Suppressor macrophage (primary cell): ENCODE measurements at regions not wholly inside any gene's neighbourhood (a gene's known extent, or its start where the extent isn't known, plus 50 kb on each side); places are given as distances from the start of the nearest gene placed in this dataset.
A peak's percentile ranks its signal among the peaks of the same experiment; 100 is the strongest.

ENCODE experiments used
- DNase-seq, 4 experiments: peaks; one replicate each; pipeline ENCODE4 v3.0.0-alpha.2; 2020 to 2022

DNA sequence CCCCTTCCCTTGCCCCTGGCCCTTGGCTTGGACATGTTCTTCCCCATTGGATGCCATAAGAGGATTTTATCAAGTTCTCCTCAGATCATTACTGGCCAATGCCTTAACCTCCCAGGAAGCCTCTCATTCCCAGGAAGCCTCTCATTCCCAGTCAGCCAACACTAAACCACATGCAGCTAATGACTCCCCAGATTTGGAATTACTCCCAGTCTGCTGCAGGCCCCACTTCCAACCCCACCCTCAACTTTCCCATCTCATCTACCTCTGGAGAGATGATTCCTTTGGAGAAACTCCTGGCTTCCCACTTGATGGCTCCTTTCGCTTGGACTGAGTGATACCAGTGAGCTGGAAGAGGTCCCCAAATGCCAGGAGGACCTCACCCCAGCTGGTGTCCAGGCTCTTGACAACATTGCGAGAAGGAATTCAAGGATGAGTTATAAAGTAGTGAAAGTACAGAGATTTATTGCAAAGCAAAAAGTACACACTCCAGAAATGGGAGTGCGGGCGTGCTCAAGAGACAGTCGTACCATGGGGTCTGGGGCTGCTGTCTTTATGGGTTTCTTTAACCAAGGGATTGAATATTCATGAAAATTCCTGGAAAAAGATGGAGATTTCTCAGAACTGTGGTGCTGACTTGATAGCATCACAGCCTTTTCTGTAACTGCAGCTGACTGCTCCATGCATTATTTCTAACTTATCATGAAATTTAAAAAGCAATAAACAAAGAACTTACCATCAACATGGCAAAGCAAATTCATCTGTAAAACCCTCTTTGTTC is 117.2 kb upstream of the ADCY1 start:
- no peak for DNase-seq

DNA sequence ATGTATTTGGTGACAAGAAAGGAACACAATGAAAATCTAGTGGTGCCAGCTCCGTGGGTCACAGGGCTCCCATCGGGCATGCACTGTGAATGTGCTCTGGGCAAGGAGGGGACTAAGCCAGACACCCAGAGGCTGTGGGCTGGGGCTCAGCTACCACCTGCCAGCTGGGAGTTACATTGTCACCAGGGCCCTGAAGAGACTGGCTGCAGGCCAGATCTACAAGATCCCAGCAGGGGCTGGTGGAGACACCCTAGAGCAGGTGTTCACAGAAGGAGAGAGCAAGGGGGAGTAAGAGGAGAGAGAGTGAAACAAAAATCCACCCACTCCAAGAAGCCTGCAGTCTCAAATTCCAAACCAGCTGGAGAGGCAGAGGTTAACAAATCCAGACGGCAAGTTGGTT is 116.6 kb upstream of the ADCY1 start:
- DNase-seq, result no peak

- DNase-seq, result no peak
Observed at GRCh38 chr7:45459476-45459875, 114.7 kb upstream of the ADCY1 start.

DNA sequence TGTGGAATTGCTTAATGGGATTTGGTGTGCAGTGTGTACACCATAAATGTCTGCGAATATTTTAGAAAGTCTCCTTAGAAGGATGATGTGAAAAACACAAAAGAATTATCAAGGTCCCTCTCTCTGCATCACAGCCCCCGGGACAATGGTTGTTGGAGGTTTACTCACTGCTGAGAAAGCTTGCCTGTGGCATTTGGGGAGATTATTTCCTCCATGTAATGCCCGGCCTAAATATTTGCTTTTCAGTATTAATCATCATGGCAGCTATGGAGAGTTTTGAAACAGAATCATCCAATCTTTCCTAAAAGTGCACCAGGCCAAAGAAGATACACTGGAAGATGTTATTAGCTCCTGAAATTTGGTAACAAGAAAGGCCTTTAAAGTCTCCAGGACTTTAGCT is 113.8 kb upstream of the ADCY1 start:
- DNase-seq, result no peak

- peak in 3 of 4 experiments; percentile 18 to 55 (median 50) for DNase-seq
Observed at GRCh38 chr7:45461026-45461425, 113.1 kb upstream of the ADCY1 start.

DNA sequence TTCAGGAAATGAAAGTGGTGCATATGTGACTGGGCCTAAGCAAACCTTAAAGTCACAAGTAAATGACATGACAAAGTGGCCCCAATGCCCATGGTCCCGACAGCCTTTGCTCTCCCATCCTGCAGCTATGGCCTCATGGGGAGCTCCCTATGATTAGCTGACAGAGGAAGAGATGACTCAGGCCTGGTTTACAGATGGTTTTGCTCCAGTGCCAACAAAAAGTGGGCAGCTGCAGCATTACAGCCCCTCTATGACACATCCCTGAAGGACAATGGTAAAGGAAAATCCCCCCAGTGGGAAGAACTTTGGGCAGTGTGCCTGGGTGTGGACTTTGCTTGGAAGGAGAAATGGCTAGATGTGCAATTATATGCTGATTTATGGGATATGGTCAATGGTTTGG is 105.1 kb upstream of the ADCY1 start:
- no peak for DNase-seq

- no peak for DNase-seq
Observed at GRCh38 chr7:45470031-45470430, 104.1 kb upstream of the ADCY1 start.

DNA sequence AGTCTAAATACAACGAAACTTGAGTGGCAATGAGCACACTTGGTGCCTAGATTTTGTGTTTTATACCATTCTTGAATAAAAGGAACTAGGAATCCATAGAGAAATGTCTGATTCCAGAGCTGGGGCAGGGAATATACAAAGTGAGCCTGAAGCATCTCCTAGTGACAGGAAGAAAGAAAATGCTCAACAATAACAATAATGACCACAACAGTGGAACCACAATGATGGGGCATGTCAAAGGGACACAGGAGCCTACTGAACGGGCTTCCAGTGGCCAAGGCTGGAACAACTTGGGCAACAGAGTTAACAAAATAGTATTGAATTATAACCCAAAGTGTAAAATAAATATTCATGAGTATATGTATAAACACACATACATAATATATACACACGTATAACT is 94.4 kb upstream of the ADCY1 start:
- no peak for DNase-seq

- no peak for DNase-seq
Observed at GRCh38 chr7:45482451-45482850, 91.7 kb upstream of the ADCY1 start.

DNA sequence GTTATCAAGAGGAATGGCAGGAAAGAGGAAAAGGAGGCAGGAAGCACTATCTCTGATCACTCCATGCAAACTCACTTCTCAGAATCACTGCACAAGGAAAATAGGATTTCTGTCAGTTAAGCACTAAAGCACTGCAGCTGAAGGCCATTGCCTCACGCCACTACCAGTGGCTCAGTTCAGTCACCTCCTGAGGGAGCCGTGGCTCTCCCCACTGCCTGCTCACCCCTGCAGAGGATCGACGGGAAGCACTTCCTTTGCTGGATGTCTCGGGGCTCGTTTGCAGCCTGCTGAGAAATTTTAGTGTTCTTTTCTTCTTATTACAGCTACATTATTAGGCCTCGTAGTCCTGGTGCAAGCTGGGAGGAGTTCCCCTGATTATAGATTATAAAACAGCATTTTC is 90.1 kb upstream of the ADCY1 start:
- no peak for DNase-seq

DNA sequence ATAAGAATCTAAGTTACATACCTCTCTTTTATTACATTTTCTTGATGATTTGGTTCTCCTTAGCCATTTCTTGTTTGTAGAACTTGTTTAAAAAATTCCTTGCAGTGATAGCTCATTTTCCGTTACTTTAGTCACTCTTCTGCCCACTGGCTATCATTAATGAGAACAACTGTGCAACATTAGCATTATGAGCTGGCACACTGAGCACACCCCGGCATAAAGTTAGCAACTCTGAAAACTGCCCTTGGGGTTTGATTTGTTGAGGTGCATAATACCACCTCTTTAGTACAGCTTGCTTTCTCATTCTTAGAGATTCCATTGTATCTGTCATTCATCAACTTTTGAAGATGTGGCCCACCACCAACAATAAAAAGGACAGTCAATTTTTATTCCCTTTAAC is 87.6 kb upstream of the ADCY1 start:
- DNase-seq, result no peak

DNA sequence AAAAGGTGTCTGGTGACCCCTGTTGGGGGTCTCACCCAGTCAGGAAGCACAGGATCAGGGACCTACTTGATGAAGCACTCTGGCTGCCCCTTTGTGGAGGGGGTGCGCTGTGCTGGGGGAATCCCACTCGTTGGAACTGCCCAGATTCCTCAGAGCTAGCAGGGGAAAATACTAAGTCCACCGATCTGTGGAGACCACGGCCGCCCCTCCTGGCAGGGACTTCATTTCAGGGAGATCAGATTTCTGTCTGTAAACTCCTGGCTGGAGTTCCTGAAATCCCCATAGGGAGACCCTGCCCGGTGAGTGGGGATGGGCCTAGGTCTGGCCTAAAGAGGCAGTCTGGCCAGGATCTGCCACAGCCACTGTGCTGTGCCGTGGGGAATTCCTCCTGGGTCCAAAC is 79.3 kb upstream of the ADCY1 start:
- no peak for DNase-seq

GRCh38 chr7:45495618-45496017 is 78.5 kb upstream of the ADCY1 start:
- no peak for DNase-seq

GRCh38 chr7:45500257-45500656 is 73.9 kb upstream of the ADCY1 start:
- no peak for DNase-seq

GRCh38 chr7:45501791-45502190 is 72.4 kb upstream of the ADCY1 start:
- no peak for DNase-seq

DNA sequence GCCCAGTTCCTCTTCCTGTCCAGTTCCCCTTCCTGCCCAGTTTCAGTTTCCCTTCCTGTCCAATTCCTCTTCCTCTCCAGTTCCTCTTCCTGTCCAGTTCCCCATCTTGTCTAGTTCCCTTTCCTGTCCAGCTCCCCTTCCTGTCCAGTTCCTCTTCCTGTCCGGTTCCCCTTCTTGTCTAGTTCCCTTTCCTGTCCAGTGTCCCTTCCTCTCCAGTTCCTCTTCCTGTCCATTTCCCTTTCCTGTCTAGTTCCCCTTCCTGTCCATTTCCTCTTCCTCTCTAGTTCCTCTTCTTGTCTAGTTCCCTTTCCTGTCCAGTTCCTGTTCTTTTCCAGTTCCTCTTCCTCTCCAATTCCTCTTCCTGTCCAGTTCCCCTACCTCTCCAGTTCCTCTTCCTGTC is 68.1 kb upstream of the ADCY1 start:
- peak in 2 of 4 experiments; percentile 8 to 21 for DNase-seq

GRCh38 chr7:45509222-45509621 is 64.9 kb upstream of the ADCY1 start:
- DNase-seq, result no peak

- no peak for DNase-seq
Observed at GRCh38 chr7:45511721-45512597, 62.2 kb upstream of the ADCY1 start.

GRCh38 chr7:45514944-45515343 is 59.2 kb upstream of the ADCY1 start:
- no peak for DNase-seq

- no peak for DNase-seq
Observed at GRCh38 chr7:45515346-45515745, 58.8 kb upstream of the ADCY1 start.
